ENCODE measurements at regions not wholly inside any gene's neighbourhood (a gene's known extent, or its start where the extent isn't known, plus 50 kb on each side); places are given as distances from the start of the nearest gene placed in this dataset.

DNA sequence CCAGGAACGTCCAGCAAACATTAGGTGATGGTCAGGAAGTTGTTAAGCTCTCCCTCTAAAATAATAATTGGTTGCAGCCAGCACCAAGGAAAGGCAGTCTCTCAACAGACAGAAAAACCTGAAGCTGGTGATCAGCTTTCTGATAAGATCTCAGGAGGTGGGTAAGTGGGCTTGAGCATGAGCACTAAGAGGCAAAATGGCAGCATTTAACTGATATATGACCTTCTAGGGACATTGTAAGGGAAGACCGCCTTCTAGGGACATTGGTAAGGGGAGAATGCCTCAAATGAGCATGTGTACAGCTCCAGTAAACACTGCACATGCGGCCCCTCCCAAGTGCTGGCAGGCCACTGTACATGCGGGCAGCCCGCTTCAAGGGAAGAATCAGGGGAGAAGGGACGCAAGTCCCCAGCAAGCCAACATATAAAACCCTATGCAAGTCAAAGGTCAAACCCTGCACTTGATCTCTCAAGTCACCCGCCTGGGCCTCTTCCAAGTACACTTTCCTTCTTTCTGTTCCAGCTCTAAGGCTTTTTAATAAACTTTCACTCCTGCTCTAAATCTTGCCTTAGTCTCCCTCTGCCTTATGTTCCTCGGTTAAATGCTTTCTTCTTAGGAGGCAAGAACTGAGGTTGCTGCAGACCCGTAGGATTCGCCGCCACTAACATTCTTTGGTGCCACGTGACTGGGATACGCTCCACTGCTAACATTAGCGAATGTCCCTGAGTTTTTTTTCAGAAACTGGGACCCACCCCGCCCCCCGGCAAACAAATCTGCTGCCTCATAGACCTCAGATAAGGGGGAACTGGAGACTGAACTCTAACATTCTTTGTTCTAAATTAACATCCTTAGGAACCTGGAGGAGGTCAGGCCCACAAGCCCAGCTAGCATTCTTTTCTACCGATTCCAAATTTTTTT, 463.8 kb downstream of the LPIN1 start:
- ChIA-PET POLR2A (interaction anchor here (1.6 kb wide), 1 partner anchor 12 kb away, joined by 3 read pairs; no protein-coding TSS in a partner anchor), CTCF (ENCODE audit: unreplicated experiment) (no interaction called here)
- no peak overlapping the region for H2AFZ ChIP-seq (ENCODE audit: low read length)
- H3K4me1 ChIP-seq (ENCODE audit: insufficient read depth, low read length, poor library complexity, severe bottlenecking): no peaks in the 10 kb centered on the region
- no TSS peak for BruUV-seq (replicated peaks)
- H3K4me3 ChIP-seq (ENCODE audit: low read depth, low read length, poor library complexity, severe bottlenecking): no peak overlapping the region
- no peaks in the 10 kb centered on the region for H3K9me2 ChIP-seq (ENCODE audit: insufficient read depth, low read length)
- 0 out of 2 replicates have a peak, but pooled peaks cover 3% of the 10 kb centered on the region for H3K9me3 ChIP-seq (ENCODE audit: low read length)
- no peak overlapping the region for H3K27ac ChIP-seq (ENCODE audit: low read depth, low read length, poor library complexity, severe bottlenecking)
- TF ChIP-seq EZH2phosphoT487 (IDR thresholded peaks at IDR 0.05; ENCODE audit: borderline replicate concordance, low read depth, low read length): no peak
- TF ChIP-seq, protein P1, sequence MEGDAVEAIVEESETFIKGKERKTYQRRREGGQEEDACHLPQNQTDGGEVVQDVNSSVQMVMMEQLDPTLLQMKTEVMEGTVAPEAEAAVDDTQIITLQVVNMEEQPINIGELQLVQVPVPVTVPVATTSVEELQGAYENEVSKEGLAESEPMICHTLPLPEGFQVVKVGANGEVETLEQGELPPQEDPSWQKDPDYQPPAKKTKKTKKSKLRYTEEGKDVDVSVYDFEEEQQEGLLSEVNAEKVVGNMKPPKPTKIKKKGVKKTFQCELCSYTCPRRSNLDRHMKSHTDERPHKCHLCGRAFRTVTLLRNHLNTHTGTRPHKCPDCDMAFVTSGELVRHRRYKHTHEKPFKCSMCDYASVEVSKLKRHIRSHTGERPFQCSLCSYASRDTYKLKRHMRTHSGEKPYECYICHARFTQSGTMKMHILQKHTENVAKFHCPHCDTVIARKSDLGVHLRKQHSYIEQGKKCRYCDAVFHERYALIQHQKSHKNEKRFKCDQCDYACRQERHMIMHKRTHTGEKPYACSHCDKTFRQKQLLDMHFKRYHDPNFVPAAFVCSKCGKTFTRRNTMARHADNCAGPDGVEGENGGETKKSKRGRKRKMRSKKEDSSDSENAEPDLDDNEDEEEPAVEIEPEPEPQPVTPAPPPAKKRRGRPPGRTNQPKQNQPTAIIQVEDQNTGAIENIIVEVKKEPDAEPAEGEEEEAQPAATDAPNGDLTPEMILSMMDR (conservative IDR thresholded peaks at IDR 0.05; ENCODE audit: low read length): no peak
- H3K36me3 ChIP-seq (ENCODE audit: insufficient read depth, low read length): no peaks in the 10 kb centered on the region
- intact Hi-C loops (cut with micrococcal nuclease; ENCODE audit: unreplicated experiment): no loop called here
- H4K20me1 ChIP-seq (ENCODE audit: insufficient read depth, low read length): no peaks in the 10 kb centered on the region
- no peak overlapping the region for H3K4me2 ChIP-seq (ENCODE audit: low read length)
- DNase-seq (ENCODE audit: low spot score): no peak
- H3K79me2 ChIP-seq (ENCODE audit: insufficient read depth, low read depth, low read length): no peaks in the 10 kb centered on the region

GRCh38 chr2:12211326-12212175, 465.1 kb downstream of the LPIN1 start:
- TF ChIP-seq, protein P1 (conservative IDR thresholded peaks at IDR 0.05; ENCODE audit: low read length): no peak
- TF ChIP-seq EZH2phosphoT487 (IDR thresholded peaks at IDR 0.05; ENCODE audit: borderline replicate concordance, low read depth, low read length): no peak
- no peaks in the 10 kb centered on the region for H3K9me2 ChIP-seq (ENCODE audit: insufficient read depth, low read length)
- H3K79me2 ChIP-seq (ENCODE audit: insufficient read depth, low read depth, low read length): no peaks in the 10 kb centered on the region
- no peak overlapping the region for H3K4me2 ChIP-seq (ENCODE audit: low read length)
- intact Hi-C loops (cut with micrococcal nuclease; ENCODE audit: unreplicated experiment): no loop called here
- ChIA-PET CTCF (ENCODE audit: unreplicated experiment) (no interaction called here), POLR2A (interaction anchor here (0.5 kb wide), 1 partner anchor 16 kb away, joined by 3 read pairs; no protein-coding TSS in a partner anchor)
- no peak overlapping the region for H3K4me3 ChIP-seq (ENCODE audit: low read depth, low read length, poor library complexity, severe bottlenecking)
- H3K4me1 ChIP-seq (ENCODE audit: insufficient read depth, low read length, poor library complexity, severe bottlenecking): no peaks in the 10 kb centered on the region
- no peak for DNase-seq (ENCODE audit: low spot score)
- no peaks in the 10 kb centered on the region for H4K20me1 ChIP-seq (ENCODE audit: insufficient read depth, low read length)
- H3K9me3 ChIP-seq (ENCODE audit: low read length): no peaks in the 10 kb centered on the region
- H3K36me3 ChIP-seq (ENCODE audit: insufficient read depth, low read length): no peaks in the 10 kb centered on the region
- no TSS peak for BruUV-seq (replicated peaks)
- H2AFZ ChIP-seq (ENCODE audit: low read length): no peak overlapping the region
- no peak overlapping the region for H3K27ac ChIP-seq (ENCODE audit: low read depth, low read length, poor library complexity, severe bottlenecking)
